Neural cell (in vitro differentiated cells): ENCODE measurements at regions not wholly inside any gene's neighbourhood (a gene's known extent, or its start where the extent isn't known, plus 50 kb on each side); places are given as distances from the start of the nearest gene placed in this dataset.

Experiments
- H2AFZ ChIP-seq: fragments of 200-600, 300-800 bp; sonication (generic), shearing (Covaris generic); 2 replicates; pipeline ENCODE4 v1.6.0; 2014; ENCODE audit warnings: low read depth, mild to moderate bottlenecking, antibody characterized with exemption, low read length, moderate library complexity
- H3F3A ChIP-seq: fragments of 200-600 bp; shearing (Covaris generic); 2 replicates; pipeline ENCODE4 v1.6.1; 2016; ENCODE audit warnings: mild to moderate bottlenecking, moderate library complexity, mixed read lengths, antibody characterized with exemption, low read length; ENCODE audit not compliant: insufficient read depth, poor library complexity, severe bottlenecking
- H3K27ac ChIP-seq: fragments of 200-600, 300-800 bp; sonication (generic), shearing (Covaris generic); 2 replicates; pipeline ENCODE4 v1.5.1; 2014; ENCODE audit warnings: mild to moderate bottlenecking, low read length, moderate library complexity
- H3K27me3 ChIP-seq: fragments of 300-800, 200-600 bp; sonication (generic), shearing (Covaris generic); 2 replicates; pipeline ENCODE4 v1.6.0; 2014; ENCODE audit warnings: mild to moderate bottlenecking, low read depth, low read length, moderate library complexity; ENCODE audit not compliant: insufficient read depth
- H3K36me3 ChIP-seq: fragments of 300-800, 200-600 bp; sonication (generic), shearing (Covaris generic); 2 replicates; pipeline ENCODE4 v1.5.1; 2014; ENCODE audit warnings: mild to moderate bottlenecking, antibody characterized with exemption, low read length, moderate library complexity; ENCODE audit not compliant: insufficient read depth
- H3K4me2 ChIP-seq: fragments of 300-800, 200-600 bp; sonication (generic), shearing (Covaris generic); 2 replicates; pipeline ENCODE4 v1.6.0; 2014; ENCODE audit warnings: mild to moderate bottlenecking, low read length
- H3K4me3 ChIP-seq: fragments of 300-800, 200-600 bp; sonication (generic), shearing (Covaris generic); 2 replicates; pipeline ENCODE4 v1.5.1; 2014; ENCODE audit warnings: mild to moderate bottlenecking, low read length, moderate library complexity
- H3K79me2 ChIP-seq: fragments of 200-600 bp; shearing (Covaris generic); replicated peaks from 2 replicates; pipeline ENCODE4 v1.6.0; 2014; ENCODE audit warnings: mild to moderate bottlenecking, low read length, moderate library complexity; ENCODE audit not compliant: insufficient read depth
- H3K9ac ChIP-seq: fragments of 300-800, 200-600 bp; sonication (generic), shearing (Covaris generic); 2 replicates; pipeline ENCODE4 v1.6.1; 2016; ENCODE audit warnings: mild to moderate bottlenecking, low read length, mixed read lengths
- H3K9me2 ChIP-seq: fragments of 200-600 bp; shearing (Covaris generic); 2 replicates; pipeline ENCODE4 v1.6.1; 2016; ENCODE audit warnings: mild to moderate bottlenecking, low read length, mixed read lengths; ENCODE audit not compliant: insufficient read depth
- H3K9me3 ChIP-seq: fragments of 200-600, 300-800 bp; sonication (generic), shearing (Covaris generic); 2 replicates; pipeline ENCODE4 v1.6.1; 2016; ENCODE audit warnings: mild to moderate bottlenecking, mixed run types, low read length, moderate library complexity, mixed read lengths
- H4K20me1 ChIP-seq: fragments of 200-600 bp; shearing (Covaris generic); 2 replicates; pipeline ENCODE4 v1.6.1; 2016; ENCODE audit warnings: mild to moderate bottlenecking, mixed run types; ENCODE audit not compliant: insufficient read depth
- CTCF ChIP-seq: fragments of 450-650 bp; IDR thresholded peaks from 2 replicates; pipeline ENCODE4 v1.5.1; 2014; ENCODE audit warnings: antibody characterized with exemption, mild to moderate bottlenecking, moderate library complexity; ENCODE audit not compliant: poor library complexity, severe bottlenecking
- EP300 ChIP-seq: fragments of 450-650 bp; conservative IDR thresholded peaks from 2 replicates; pipeline ENCODE4 v1.6.1; 2014; ENCODE audit warnings: antibody characterized with exemption, mild to moderate bottlenecking, moderate library complexity; ENCODE audit not compliant: poor library complexity, severe bottlenecking
- EZH2 ChIP-seq: fragments of 200-600, 300-800 bp; shearing (Covaris generic), sonication (generic); IDR thresholded peaks from 2 replicates; pipeline ENCODE4 v1.6.1; 2014; ENCODE audit warnings: antibody characterized with exemption, low read length, borderline replicate concordance, mild to moderate bottlenecking; ENCODE audit not compliant: insufficient read depth, poor library complexity, severe bottlenecking
- MXI1 ChIP-seq: fragments of 450-650 bp; conservative IDR thresholded peaks from 2 replicates; pipeline ENCODE4 v1.6.1; 2014; ENCODE audit warnings: antibody characterized with exemption, mild to moderate bottlenecking; ENCODE audit not compliant: poor library complexity, severe bottlenecking
- POLR2AphosphoS5 ChIP-seq: IDR thresholded peaks from 2 replicates; pipeline ENCODE4 v1.6.1; 2012
- RAD21 ChIP-seq: fragments of 450-650 bp; conservative IDR thresholded peaks from 2 replicates; pipeline ENCODE4 v1.6.1; 2014; ENCODE audit warnings: antibody characterized with exemption, mild to moderate bottlenecking, moderate library complexity
- REST ChIP-seq: IDR thresholded peaks from 2 replicates; pipeline ENCODE4 v1.6.1; 2012; ENCODE audit warnings: borderline replicate concordance
- SMC3 ChIP-seq: fragments of 450-650 bp; conservative IDR thresholded peaks from 2 replicates; pipeline ENCODE4 v1.6.1; 2014; ENCODE audit warnings: antibody characterized with exemption, mild to moderate bottlenecking, moderate library complexity; ENCODE audit not compliant: poor library complexity
- TAF1 ChIP-seq: IDR thresholded peaks from 2 replicates; pipeline ENCODE4 v1.6.1; 2012; ENCODE audit warnings: low read depth

- no peak for TF ChIP-seq RAD21
- no peak for TF ChIP-seq MXI1
- TF ChIP-seq EZH2, result no peak
- no peak for TF ChIP-seq SMC3
- TF ChIP-seq POLR2AphosphoS5, result no peak
- Histone ChIP-seq H3K27me3 (no peaks in the 10 kb centered on the region), H3K79me2 (no peaks in the 10 kb centered on the region), H3K36me3 (no peaks in the 10 kb centered on the region), H3K4me3 (no peak overlapping the region), H3K9me3 (no peaks in the 10 kb centered on the region), H2AFZ (no peak overlapping the region), H3F3A (no peaks in the 10 kb centered on the region), H3K4me2 (no peak overlapping the region), H4K20me1 (no peaks in the 10 kb centered on the region), H3K27ac (no peak overlapping the region), H3K9me2 (no peaks in the 10 kb centered on the region), H3K9ac (no peak overlapping the region)
Observed at GRCh38 chr5:173762045-173762444, 126.1 kb upstream of the CPEB4 start.

GRCh38 chr5:173762930-173763329 lies 125.2 kb upstream of the CPEB4 start:
- no peaks in the 10 kb centered on the region for H3K27me3 ChIP-seq
- no peaks in the 10 kb centered on the region for H3K36me3 ChIP-seq
- no peak overlapping the region for H2AFZ ChIP-seq
- no peaks in the 10 kb centered on the region for H3K79me2 ChIP-seq
- H3K27ac ChIP-seq, result no peak overlapping the region
- no peak overlapping the region for H3K4me3 ChIP-seq
- no peak overlapping the region for H3K4me2 ChIP-seq
- no peaks in the 10 kb centered on the region for H3K9me2 ChIP-seq
- H3K9me3 ChIP-seq, result no peaks in the 10 kb centered on the region
- H3K9ac ChIP-seq, result no peak overlapping the region
- H4K20me1 ChIP-seq, result no peaks in the 10 kb centered on the region
- TF ChIP-seq RAD21 (no peak), EP300 (no peak), TAF1 (no peak), MXI1 (no peak), SMC3 (no peak), CTCF (no peak), REST (no peak), EZH2 (no peak), POLR2AphosphoS5 (no peak)
- H3F3A ChIP-seq, result no peaks in the 10 kb centered on the region

GRCh38 chr5:173763410-173763809 lies 124.7 kb upstream of the CPEB4 start:
- no peaks in the 10 kb centered on the region for H3K36me3 ChIP-seq
- no peak overlapping the region for H3K4me2 ChIP-seq
- no peaks in the 10 kb centered on the region for H3F3A ChIP-seq
- H3K9me2 ChIP-seq, result no peaks in the 10 kb centered on the region
- no peak overlapping the region for H3K9ac ChIP-seq
- no peak overlapping the region for H3K4me3 ChIP-seq
- H3K27ac ChIP-seq, result no peak overlapping the region
- no peaks in the 10 kb centered on the region for H4K20me1 ChIP-seq
- TF ChIP-seq EP300 (no peak), TAF1 (no peak), RAD21 (no peak), EZH2 (no peak), MXI1 (no peak), REST (no peak), CTCF (no peak), POLR2AphosphoS5 (no peak), SMC3 (no peak)
- H2AFZ ChIP-seq, result no peak overlapping the region
- H3K9me3 ChIP-seq, result no peaks in the 10 kb centered on the region
- no peaks in the 10 kb centered on the region for H3K79me2 ChIP-seq
- no peaks in the 10 kb centered on the region for H3K27me3 ChIP-seq
